ENCODE measurements at regions not wholly inside any gene's neighbourhood (a gene's known extent, or its start where the extent isn't known, plus 50 kb on each side); places are given as distances from the start of the nearest gene placed in this dataset.

DNA sequence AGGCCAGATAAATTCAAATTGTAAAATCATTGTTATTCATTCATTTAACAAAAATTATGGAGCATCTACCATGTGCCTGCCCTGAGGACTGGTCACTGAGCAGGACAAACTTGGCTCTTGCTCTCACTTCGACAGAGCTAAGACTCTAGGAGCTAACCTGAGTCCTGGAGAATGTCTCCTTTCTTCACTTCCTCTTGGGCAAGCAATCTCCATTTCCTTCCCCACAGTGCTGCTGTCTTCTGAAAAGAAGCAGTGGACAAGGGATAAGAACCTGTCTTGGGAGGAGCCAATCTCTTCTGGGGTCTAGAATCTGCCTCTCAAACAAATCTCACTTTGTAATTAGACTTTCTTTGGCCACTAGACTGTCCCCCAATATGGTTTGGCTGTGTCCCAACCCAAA is 76.2 kb upstream of the PLXNA4 start (continued):
- TF ChIP-seq CEBPB (IDR thresholded peaks at IDR 0.05; ENCODE audit: low read depth) (no peak), JUND (IDR thresholded peaks at IDR 0.05) (no peak), RAD21 (IDR thresholded peaks at IDR 0.05; ENCODE audit: low read depth) (no peak), FOSL1 (IDR thresholded peaks at IDR 0.05; ENCODE audit: low read depth) (no peak), EZH2 (IDR thresholded peaks at IDR 0.05) (no peak), POLR2AphosphoS5 (IDR thresholded peaks at IDR 0.05; ENCODE audit: low read depth, low read length) (no peak)

DNA sequence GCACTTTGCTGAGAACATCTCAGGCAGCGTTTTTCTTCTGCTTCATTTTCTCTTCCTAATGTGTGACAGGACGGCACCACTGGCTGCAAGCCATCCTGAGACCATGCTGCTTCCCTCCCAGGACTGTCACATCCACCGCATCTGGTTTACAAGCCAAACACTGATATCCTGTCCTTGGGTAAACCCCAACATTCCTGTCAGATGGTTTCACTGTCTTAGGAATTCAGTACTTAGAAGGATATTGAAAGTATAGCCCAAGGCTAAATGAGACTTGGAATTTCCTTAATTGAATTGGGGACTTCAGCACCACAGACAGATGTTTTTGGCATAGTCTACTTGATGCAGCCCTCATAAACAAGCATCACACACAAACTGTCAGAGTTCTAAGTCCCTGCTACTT is 74.2 kb upstream of the PLXNA4 start:
- Histone ChIP-seq H3K27ac (ENCODE audit: low read depth, low read length) (no peak overlapping the region), H3K4me3 (replicated peaks in 1 of 2; ENCODE audit: low read depth in 1 of 2, low read length in 2 of 2) (no peak overlapping the region), H3K9me3 (ENCODE audit: control insufficient read depth in 1 of 2, insufficient read depth in 1 of 2, low read depth in 1 of 2, low read length in 2 of 2) (no peaks in the 10 kb centered on the region), H3K27me3 (ENCODE audit: insufficient read depth, low read length) (peaks cover 6% of the 10 kb centered on the region; the same call in 1 of the 2 replicates), H3K9me2 (ENCODE audit: insufficient read depth) (no peaks in the 10 kb centered on the region), H3K4me1 (ENCODE audit: control insufficient read depth in 1 of 2, insufficient read depth in 2 of 2, low read length in 2 of 2) (0 out of 4 replicates have a peak, but pooled peaks cover 0 to 2% of the 10 kb centered on the region in 2 experiments), H3K79me2 (ENCODE audit: insufficient read depth, low read length) (no peaks in the 10 kb centered on the region), H3K36me3 (ENCODE audit: control insufficient read depth in 1 of 2, insufficient read depth in 2 of 2, low read length in 2 of 2) (no peaks in the 10 kb centered on the region), H4K20me1 (ENCODE audit: insufficient read depth) (no peaks in the 10 kb centered on the region), H2AFZ (ENCODE audit: low read depth, low read length, poor library complexity, severe bottlenecking) (no peak overlapping the region), H3K9ac (ENCODE audit: low read length) (no peak overlapping the region), H3K4me2 (ENCODE audit: low read length) (no peak overlapping the region)
- POLR2A ChIA-PET: no interaction called here
- ATAC-seq: no peak
- no peak for DNase-seq (ENCODE audit: low read depth, low spot score)
- RAD21 ChIA-PET (ENCODE audit: low non-redundant PET in 1 of 2, low total read pairs in 2 of 2, uncharacterized antibody in 2 of 2, unreplicated experiment in 2 of 2): no interaction called here
- no TSS peak for BruUV-seq (replicated peaks)
- TF ChIP-seq, protein P1, sequence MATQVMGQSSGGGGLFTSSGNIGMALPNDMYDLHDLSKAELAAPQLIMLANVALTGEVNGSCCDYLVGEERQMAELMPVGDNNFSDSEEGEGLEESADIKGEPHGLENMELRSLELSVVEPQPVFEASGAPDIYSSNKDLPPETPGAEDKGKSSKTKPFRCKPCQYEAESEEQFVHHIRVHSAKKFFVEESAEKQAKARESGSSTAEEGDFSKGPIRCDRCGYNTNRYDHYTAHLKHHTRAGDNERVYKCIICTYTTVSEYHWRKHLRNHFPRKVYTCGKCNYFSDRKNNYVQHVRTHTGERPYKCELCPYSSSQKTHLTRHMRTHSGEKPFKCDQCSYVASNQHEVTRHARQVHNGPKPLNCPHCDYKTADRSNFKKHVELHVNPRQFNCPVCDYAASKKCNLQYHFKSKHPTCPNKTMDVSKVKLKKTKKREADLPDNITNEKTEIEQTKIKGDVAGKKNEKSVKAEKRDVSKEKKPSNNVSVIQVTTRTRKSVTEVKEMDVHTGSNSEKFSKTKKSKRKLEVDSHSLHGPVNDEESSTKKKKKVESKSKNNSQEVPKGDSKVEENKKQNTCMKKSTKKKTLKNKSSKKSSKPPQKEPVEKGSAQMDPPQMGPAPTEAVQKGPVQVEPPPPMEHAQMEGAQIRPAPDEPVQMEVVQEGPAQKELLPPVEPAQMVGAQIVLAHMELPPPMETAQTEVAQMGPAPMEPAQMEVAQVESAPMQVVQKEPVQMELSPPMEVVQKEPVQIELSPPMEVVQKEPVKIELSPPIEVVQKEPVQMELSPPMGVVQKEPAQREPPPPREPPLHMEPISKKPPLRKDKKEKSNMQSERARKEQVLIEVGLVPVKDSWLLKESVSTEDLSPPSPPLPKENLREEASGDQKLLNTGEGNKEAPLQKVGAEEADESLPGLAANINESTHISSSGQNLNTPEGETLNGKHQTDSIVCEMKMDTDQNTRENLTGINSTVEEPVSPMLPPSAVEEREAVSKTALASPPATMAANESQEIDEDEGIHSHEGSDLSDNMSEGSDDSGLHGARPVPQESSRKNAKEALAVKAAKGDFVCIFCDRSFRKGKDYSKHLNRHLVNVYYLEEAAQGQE (IDR thresholded peaks at IDR 0.05; ENCODE audit: low read depth): no peak
- CTCF ChIA-PET: no interaction called here
- intact Hi-C loops (cut with micrococcal nuclease): no loop called here
